ENCODE measurements at regions not wholly inside any gene's neighbourhood (a gene's known extent, or its start where the extent isn't known, plus 50 kb on each side); places are given as distances from the start of the nearest gene placed in this dataset.

GRCh38 chr16:85971902-85972638 is 73.1 kb downstream of the IRF8 start:
- no peak for DNase-seq (ENCODE audit: low read depth, low spot score)

DNA sequence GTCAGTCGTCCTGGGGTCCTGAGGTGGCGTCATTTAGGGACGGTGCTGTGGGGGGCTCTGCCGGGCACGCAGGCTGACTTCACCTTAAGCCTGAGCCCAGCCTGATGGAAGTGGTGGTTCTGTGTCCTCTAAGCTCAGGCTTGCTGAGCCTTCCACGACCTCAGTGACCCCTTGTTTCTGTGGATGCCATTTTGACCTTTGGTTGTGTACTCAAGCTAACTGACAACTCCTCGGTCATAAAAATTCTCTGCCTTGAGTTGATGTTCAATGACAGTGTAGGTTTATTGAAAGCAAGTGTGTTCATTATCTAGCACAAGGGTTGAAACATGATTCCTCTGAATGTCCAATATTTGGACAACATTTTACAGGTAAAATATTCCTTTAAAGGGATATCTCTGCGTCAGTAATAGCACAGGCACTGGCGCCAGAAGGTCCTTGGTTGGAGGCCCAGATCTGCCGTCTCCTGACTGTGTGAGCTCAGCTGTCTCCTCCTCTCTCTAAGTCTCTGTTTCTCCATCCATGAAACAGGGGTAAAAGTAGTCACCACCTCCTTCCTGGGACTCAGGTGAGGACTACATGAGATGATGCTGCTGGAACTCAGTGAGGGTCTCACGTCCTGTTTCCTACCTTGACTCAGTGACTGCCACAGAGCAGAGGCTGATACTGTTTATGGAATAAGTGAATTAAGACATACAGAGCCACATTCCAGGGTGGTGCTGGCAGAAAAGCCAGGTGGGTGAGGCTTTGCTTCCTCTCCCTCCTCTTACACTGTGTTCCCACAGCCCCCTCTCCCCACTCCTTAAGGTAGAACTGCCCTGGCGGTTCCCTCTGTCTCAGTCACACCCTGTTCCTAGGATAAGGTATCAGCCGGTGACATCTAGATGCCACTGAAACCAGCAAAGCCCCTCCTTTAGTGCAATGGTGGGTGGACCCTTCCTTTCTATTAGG is 75.7 kb downstream of the IRF8 start:
- no peak for DNase-seq (ENCODE audit: low read depth, low spot score)

DNA sequence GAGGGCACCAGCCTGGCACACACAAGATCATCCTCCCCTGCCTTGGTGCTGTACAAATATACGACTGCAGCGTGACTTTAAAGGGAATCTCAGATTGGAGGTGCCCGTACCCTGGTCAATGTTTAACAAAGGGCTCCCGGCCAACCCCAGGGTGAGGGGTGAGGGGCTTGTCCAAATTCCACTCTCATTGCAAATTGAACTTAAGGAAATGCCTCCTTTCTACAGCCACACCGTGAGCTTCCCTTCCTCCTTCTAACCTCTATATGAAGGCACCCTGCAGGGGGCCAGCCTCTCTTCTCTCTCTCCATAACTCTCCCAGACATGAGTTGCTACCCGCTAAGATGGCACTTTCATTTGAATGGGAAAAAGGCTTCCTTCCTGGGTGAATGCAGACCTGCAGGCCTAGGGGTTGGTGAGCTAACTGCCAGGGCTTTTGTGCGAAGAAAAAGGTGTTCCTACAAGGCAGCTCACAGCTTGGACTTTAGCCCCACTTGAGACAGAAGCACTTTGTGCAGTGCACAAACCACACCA is 76.6 kb downstream of the IRF8 start:
- DNase-seq (ENCODE audit: low read depth, low spot score): no peak

DNA sequence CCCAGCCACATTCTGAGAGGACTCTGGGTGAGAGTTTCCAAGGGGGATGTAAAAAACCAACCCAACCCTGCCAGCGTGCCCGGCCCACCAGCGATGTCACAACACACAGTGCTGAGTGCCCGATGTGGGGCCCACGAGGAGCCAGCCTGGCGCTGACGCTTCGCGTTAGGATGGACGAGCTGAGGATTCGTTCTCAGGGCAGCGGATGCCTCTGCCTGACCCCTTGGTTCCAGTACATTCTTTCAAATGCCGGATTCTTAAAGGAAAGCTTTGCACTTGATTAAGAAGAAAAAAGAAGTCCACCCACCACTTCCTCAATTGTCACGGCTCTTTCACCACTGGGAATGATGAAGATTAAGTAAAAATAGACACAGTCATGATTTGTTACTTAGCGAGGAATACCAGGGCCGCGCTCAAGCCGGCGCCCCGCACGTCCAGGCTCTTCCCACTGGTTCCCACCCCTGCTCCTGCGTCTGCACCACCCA is 79.4 kb downstream of the IRF8 start:
- DNase-seq (ENCODE audit: low read depth, low spot score): no peak

DNA sequence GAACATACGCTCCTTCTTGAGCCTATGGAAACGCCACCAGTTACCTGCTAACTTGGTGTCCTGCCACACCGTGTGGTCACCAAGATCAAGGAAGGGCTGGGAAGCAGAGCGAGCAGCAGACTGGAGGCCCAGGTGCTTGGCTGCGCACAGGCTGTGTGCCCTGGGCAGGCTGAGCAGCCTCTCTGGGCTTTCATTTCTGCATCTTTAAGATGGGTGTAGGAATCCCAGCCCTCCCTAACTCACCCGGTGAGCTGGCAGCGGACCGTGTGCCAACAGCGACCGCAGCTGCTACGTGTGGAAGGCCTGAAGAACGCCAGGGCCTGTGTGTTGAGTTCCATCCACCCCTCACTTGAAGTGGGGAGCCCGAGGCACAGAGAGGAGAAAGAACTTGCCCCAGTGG is 80.0 kb downstream of the IRF8 start:
- no peak for DNase-seq (ENCODE audit: low read depth, low spot score)

DNA sequence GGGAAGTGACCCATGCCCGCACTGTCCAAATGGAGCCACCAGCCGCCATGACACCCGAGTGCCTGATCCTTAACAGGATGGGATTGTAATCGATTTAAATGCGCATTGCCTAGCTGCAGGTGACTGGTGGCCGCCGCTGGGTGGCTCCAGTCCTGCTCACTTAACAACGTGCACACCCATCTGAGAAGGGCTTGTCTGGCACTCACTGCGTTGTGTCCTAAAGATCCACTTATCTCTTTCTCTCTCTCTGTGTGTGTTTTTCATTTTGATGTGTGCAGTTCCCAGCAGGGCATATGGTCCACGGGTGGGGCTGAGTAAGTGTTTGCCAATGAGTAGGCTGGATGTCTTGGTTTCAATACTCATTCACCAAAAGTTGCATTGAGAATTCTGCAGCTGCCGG is 80.6 kb downstream of the IRF8 start:
- DNase-seq (ENCODE audit: low read depth, low spot score): peak; percentile 32

DNA sequence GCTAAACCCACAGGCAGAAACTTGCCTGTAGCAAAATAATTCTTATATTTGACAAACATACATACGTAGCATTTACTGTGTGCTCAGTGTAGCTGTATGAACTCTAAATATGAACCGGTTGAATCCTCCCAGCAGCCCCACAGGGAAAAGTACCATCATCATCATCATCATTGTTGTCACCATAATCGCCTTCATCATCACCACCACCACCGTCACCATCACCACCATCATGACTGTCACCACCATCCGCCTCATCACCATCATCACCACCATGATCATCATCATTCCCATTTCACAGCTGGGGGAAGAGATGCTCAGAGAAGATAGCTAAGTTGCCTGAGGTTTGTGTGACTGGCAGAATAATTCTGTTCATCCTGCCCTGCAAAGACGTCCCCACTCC is 81.7 kb downstream of the IRF8 start:
- DNase-seq (ENCODE audit: low read depth, low spot score): no peak

DNA sequence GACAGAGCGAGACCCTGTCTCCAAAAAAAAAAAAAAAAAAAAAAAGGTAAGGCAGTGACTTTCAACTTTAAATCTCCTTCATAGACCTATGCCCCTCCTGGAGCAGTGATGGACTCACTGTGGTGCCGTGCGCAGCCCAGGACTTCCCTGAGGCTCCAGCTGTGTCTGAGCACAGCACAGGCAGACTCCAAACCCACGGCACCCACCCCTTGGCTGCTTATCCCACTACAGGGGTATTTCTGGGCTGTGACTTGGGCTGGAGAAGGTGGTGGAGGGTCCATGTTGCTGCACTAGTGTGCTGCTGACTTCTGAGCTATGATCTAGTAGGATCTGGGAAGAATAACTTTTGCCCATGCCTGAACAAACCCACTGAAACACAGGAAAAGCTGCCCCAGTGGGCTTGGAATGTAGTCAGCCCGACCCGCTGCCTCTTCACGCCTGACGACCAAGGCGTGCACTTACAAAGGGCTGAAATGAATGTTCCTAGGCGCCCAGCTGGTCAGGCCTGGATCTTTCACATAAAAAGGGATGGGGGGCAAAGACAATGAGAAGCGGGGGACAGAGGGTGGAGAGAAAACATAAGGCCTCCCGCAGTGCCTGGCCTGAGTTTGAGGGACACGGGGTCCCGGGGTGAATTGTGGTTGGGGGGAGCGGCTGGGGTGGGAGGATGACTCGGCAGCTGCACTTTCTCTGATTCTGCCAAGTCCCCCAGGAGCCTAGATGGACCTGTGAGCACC is 83.0 kb downstream of the IRF8 start:
- DNase-seq (ENCODE audit: low read depth, low spot score): no peak

DNA sequence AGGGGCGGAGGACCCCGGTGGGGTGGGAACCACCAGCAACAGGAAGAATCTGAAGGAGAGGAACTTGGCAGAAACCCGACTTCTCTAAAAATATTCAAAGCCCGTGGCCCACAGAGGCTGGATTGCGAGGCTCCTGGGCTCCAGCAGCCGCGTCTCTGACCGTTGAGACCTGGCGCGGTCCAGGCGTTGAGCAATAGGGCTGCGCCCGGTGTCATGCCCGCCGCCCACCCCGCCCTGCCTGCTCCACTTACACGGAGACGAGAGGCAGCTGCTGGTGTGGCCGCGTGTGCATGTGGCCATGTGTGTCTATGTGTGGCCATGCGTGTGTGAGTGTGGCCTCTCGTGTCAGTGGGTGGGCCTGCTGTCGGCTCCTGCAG is 83.6 kb downstream of the IRF8 start:
- DNase-seq (ENCODE audit: low read depth, low spot score): no peak

GRCh38 chr16:85983064-85983463 is 84.1 kb downstream of the IRF8 start:
- no peak for DNase-seq (ENCODE audit: low read depth, low spot score)

- no peak for DNase-seq (ENCODE audit: low read depth, low spot score)
Observed at GRCh38 chr16:85983606-85984230, 84.8 kb downstream of the IRF8 start.

GRCh38 chr16:85984231-85984880 is 85.4 kb downstream of the IRF8 start:
- no peak for DNase-seq (ENCODE audit: low read depth, low spot score)

DNA sequence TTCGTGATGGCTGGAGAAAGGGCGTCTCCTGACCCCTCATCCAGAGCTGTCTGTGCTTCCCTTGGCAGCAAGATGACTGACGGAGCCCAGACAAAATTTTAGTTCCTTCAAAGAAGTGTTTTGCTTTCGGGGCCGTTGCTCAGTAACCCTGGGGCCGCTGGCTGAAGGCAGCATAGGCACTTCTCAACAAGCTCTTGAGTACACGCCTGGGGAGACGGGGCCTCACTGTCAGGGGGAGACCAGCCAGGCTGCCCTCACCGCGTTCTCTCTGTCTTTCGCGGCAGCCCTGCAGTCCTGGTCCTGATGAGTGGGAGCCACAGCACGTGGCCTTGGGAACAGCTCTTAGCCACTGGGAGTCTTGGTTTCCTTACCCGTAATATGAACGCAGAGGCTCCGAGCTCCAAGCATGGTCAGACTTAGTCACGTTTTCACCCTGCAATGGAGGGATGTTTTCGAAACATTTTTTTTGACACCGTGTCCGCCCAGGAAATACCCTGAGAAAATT is 86.0 kb downstream of the IRF8 start:
- no peak for DNase-seq (ENCODE audit: low read depth, low spot score)

DNA sequence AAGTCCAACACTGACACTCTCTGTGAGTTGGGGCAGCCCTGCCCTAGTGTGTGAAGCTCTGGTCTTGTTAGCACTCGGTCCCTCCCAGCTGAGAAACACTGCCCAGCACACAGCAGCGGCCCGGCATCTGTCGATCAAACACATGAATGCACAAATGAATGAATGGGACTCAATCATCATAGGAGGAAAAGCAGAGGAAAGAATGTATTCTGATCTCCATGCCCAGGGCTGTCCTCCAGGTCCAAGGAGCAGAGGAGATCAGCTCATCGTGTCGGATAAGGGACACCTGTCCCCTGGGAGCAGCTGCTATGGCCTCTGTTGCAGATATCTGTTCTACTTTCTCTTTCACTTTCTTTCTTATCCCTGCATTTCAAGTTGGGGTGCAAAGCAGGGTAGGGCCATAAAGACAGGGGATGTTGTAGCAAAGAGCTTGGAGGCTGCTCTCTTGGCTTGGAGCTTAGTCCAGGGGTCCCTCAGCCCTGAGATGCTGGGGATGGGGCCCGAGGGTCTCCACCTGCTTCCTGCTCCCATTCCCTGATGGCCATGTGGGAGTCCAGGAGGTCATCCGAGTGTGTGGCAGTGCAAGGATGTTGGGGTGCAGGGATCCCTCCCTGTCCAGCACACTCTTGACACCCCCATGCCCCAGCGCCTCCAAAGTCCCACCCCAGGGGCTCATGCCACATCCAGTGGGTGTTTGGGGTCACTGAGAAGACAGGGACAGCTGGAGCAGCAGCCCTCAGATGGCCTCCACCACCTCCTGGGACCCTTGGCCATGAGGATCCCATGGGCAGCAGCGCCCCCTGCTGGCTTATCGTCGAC is 88.2 kb downstream of the IRF8 start:
- peak; percentile 12 for DNase-seq (ENCODE audit: low read depth, low spot score)

DNA sequence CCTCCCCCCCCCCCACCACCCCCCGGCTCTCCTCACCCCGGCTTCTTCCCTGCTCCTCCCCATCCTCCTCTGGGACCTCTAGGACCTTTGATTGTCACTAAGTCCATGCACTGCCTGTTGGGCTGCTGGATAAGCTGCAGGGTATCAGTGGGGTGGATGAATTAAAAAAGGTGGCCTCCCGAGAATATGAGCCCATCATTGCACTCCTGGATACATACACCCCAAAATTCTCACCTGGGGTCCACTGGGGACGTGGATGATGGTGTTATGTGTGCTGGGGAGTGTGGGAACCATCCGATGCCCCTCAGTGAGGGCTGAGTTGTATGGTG is 88.8 kb downstream of the IRF8 start:
- DNase-seq (ENCODE audit: low read depth, low spot score): no peak

GRCh38 chr16:85988306-85988705 is 89.3 kb downstream of the IRF8 start:
- DNase-seq (ENCODE audit: low read depth, low spot score): no peak

- DNase-seq (ENCODE audit: low read depth, low spot score): no peak
Observed at GRCh38 chr16:85988723-85989313, 89.9 kb downstream of the IRF8 start.

DNA sequence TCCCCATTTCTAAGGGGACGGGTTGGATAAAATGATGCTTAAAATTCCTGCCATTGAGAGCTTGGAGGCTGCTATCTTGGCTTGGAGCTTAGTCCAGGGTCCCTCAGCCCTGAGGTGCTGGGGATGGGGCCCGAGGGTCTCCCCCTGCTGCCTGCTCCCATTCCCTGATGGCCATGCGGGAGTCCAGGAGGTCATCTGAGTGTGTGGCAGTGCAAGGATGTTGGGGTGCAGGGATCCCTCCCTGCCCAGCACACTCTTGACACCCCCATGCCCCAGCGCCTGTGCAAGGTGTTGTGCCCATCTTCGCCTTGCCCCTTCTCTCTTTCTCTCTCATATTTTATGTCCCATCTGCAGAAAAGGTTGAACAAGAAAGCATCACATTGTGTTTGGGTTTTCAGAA is 90.4 kb downstream of the IRF8 start:
- DNase-seq (ENCODE audit: low read depth, low spot score): no peak

DNA sequence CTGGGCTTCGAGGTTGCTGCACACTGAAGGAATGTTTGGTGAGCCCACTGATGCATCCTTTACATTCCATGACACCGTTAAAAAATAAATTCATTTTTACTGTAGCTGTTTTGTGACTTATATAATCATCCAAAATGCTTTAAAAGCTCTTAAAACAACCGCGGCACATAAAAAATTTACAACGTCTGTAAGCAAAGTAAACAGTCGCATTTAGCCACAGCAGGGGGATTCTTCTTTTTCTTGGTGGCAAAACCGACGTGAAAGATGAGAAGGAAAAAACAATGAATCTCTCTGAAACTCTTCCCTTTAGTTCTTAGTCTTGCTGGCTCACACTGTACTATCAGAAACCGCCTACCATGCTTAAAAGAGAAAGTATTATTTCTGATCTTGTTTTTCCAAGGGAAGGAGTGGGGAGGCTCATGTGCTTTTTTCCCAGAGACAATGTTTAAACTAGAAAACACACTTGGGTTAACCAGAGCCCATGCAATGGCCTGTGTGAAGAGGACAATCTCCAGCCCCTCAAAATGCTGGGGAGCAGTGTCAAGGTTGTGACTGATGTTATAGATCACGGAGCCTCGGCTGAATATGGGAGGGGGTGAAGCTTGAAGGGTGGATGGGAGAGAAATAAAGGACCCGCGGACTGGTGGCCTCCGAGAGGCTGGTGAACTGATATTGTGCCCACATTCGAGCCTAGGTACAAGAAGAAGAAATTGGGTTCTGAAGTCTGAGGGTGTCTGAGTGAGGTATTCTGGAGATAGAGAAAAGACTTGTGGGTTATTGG is 91.1 kb downstream of the IRF8 start:
- no peak for DNase-seq (ENCODE audit: low read depth, low spot score)
